ENCODE measurements at regions not wholly inside any gene's neighbourhood (a gene's known extent, or its start where the extent isn't known, plus 50 kb on each side); places are given as distances from the start of the nearest gene placed in this dataset.

GRCh38 chr7:41275255-41275654 is 427.6 kb downstream of the INHBA start:
- TF ChIP-seq CTCF (IDR thresholded peaks at IDR 0.05; ENCODE audit: low read depth, low read length) = no peak
- TF ChIP-seq MYC (IDR thresholded peaks at IDR 0.05; ENCODE audit: low read depth, low read length) = no peak
- no peak for TF ChIP-seq MAX (IDR thresholded peaks at IDR 0.05; ENCODE audit: low read depth, low read length)
- no peak for TF ChIP-seq POLR2A (IDR thresholded peaks at IDR 0.05; ENCODE audit: extremely low read depth, insufficient read length)

GRCh38 chr7:41274179-41274578 is 428.7 kb downstream of the INHBA start:
- no peak for TF ChIP-seq CTCF (IDR thresholded peaks at IDR 0.05; ENCODE audit: low read depth, low read length)
- TF ChIP-seq MYC (IDR thresholded peaks at IDR 0.05; ENCODE audit: low read depth, low read length) = no peak
- TF ChIP-seq POLR2A (IDR thresholded peaks at IDR 0.05; ENCODE audit: extremely low read depth, insufficient read length) = no peak
- TF ChIP-seq MAX (IDR thresholded peaks at IDR 0.05; ENCODE audit: low read depth, low read length) = no peak
- DNase-seq (ENCODE audit: low read depth) = no peak
- no peak overlapping the region for H3K4me3 ChIP-seq (ENCODE audit: low read depth, low read length)

More at GRCh38 chr7:41275255-41275654, 427.6 kb downstream of the INHBA start:
- H3K4me3 ChIP-seq (ENCODE audit: low read depth, low read length) = no peak overlapping the region
- DNase-seq (ENCODE audit: low read depth) = no peak

GRCh38 chr7:41272664-41273063 is 430.2 kb downstream of the INHBA start:
- no peak for DNase-seq (ENCODE audit: low read depth)
- no peak for TF ChIP-seq MAX (IDR thresholded peaks at IDR 0.05; ENCODE audit: low read depth, low read length)
- TF ChIP-seq MYC (IDR thresholded peaks at IDR 0.05; ENCODE audit: low read depth, low read length) = no peak
- TF ChIP-seq POLR2A (IDR thresholded peaks at IDR 0.05; ENCODE audit: extremely low read depth, insufficient read length) = no peak
- no peak for TF ChIP-seq CTCF (IDR thresholded peaks at IDR 0.05; ENCODE audit: low read depth, low read length)
- no peak overlapping the region for H3K4me3 ChIP-seq (ENCODE audit: low read depth, low read length)

- TF ChIP-seq CTCF (IDR thresholded peaks at IDR 0.05; ENCODE audit: low read depth, low read length) (no peak), POLR2A (IDR thresholded peaks at IDR 0.05; ENCODE audit: extremely low read depth, insufficient read length) (no peak), MYC (IDR thresholded peaks at IDR 0.05; ENCODE audit: low read depth, low read length) (no peak), MAX (IDR thresholded peaks at IDR 0.05; ENCODE audit: low read depth, low read length) (no peak)
- no peak for DNase-seq (ENCODE audit: low read depth)
- no peak overlapping the region for H3K4me3 ChIP-seq (ENCODE audit: low read depth, low read length)
Measured at GRCh38 chr7:41268878-41269277, 434.0 kb downstream of the INHBA start.

- TF ChIP-seq POLR2A (IDR thresholded peaks at IDR 0.05; ENCODE audit: extremely low read depth, insufficient read length) (no peak), MAX (IDR thresholded peaks at IDR 0.05; ENCODE audit: low read depth, low read length) (no peak), CTCF (IDR thresholded peaks at IDR 0.05; ENCODE audit: low read depth, low read length) (no peak), MYC (IDR thresholded peaks at IDR 0.05; ENCODE audit: low read depth, low read length) (no peak)
- DNase-seq (ENCODE audit: low read depth) = no peak
- no peak overlapping the region for H3K4me3 ChIP-seq (ENCODE audit: low read depth, low read length)
Measured at GRCh38 chr7:41261080-41261479, 441.8 kb downstream of the INHBA start.

- DNase-seq (ENCODE audit: low read depth) = no peak
- TF ChIP-seq CTCF (IDR thresholded peaks at IDR 0.05; ENCODE audit: low read depth, low read length) = no peak
- TF ChIP-seq MYC (IDR thresholded peaks at IDR 0.05; ENCODE audit: low read depth, low read length) = no peak
- no peak for TF ChIP-seq POLR2A (IDR thresholded peaks at IDR 0.05; ENCODE audit: extremely low read depth, insufficient read length)
- no peak for TF ChIP-seq MAX (IDR thresholded peaks at IDR 0.05; ENCODE audit: low read depth, low read length)
- no peak overlapping the region for H3K4me3 ChIP-seq (ENCODE audit: low read depth, low read length)
Measured at GRCh38 chr7:41257660-41258059, 445.2 kb downstream of the INHBA start.
